H1 (cell line): ENCODE measurements at regions not wholly inside any gene's neighbourhood (a gene's known extent, or its start where the extent isn't known, plus 50 kb on each side); places are given as distances from the start of the nearest gene placed in this dataset.

Source experiments
- CTCF ChIA-PET: fragments of 300-600 bp; sonication (Branson Sonifier 250); formaldehyde crosslinking; loops from one replicate; lab custom pipeline; 2021; ENCODE audit not compliant: partially characterized antibody; lab: Charles Lee
- POLR2A ChIA-PET: fragments of 300-600 bp; sonication (Branson Sonifier 250); formaldehyde crosslinking; loops from one replicate; lab custom pipeline; 2021; ENCODE audit warnings: inconsistent platforms; ENCODE audit not compliant: partially characterized antibody; lab: Charles Lee
- DNase-seq, 2 experiments: peaks; one replicate each; pipeline versions ENCODE4 v3.0.0 to v3.0.0-alpha.2; 2010 to 2022; ENCODE audit warnings: low spot score in 2 of 2, low read depth in 1 of 2, mixed read lengths in 1 of 2
- FAIRE-seq: peaks from 2 replicates; lab custom pipeline; 2011; peaks lifted over from hg19 to GRCh38; lab: Jason Lieb, UNC
- H2AFZ ChIP-seq: 2 replicates; pipeline ENCODE4 v1.8.1; 2012; ENCODE audit warnings: low read length, inconsistent platforms
- H2AK5ac ChIP-seq: 2 replicates; pipeline ENCODE4 v1.6.1; 2013; ENCODE audit warnings: low read depth, low read length
- H2BK120ac ChIP-seq: replicated peaks from 2 replicates; pipeline ENCODE3; 2013; ENCODE audit warnings: low read depth, low read length, inconsistent platforms
- H2BK12ac ChIP-seq: 2 replicates; pipeline ENCODE4 v1.6.1; 2013; ENCODE audit warnings: low read depth, low read length
- H2BK15ac ChIP-seq: 2 replicates; pipeline ENCODE4 v1.6.1; 2013; ENCODE audit warnings: low read length
- H2BK20ac ChIP-seq: 2 replicates; pipeline ENCODE4 v1.6.1; 2013; ENCODE audit warnings: low read length
- H2BK5ac ChIP-seq: 2 replicates; pipeline ENCODE4 v1.6.1; 2013; ENCODE audit warnings: low read depth, low read length
- H3K14ac ChIP-seq: 2 replicates; pipeline ENCODE4 v1.6.1; 2013; ENCODE audit warnings: inconsistent platforms; ENCODE audit not compliant: insufficient read length
- H3K18ac ChIP-seq: 2 replicates; pipeline ENCODE4 v1.6.1; 2013; ENCODE audit warnings: low read length; ENCODE audit errors: extremely low read depth
- H3K23ac ChIP-seq: 2 replicates; pipeline ENCODE4 v1.6.1; 2013; ENCODE audit warnings: inconsistent platforms; ENCODE audit not compliant: insufficient read length
- H3K23me2 ChIP-seq: 2 replicates; pipeline ENCODE4 v1.6.1; 2013; ENCODE audit warnings: low read depth, low read length
- H3K27ac ChIP-seq: 2 replicates; pipeline ENCODE4 v1.6.1; 2011; ENCODE audit warnings: low read depth, low read length, inconsistent platforms
- H3K27me3 ChIP-seq, 4 experiments: replicated peaks in 1 of 4; 1 replicate in 1 of 4; 2 replicates in 3 of 4; pipeline versions ENCODE4 v1.6.1 to v1.8.1; 2011 to 2013; ENCODE audit warnings: low read length in 3 of 4, mild to moderate bottlenecking in 3 of 4, inconsistent platforms in 2 of 4, mixed read lengths in 2 of 4, moderate library complexity in 1 of 4; ENCODE audit not compliant: control insufficient read depth in 3 of 4, insufficient read depth in 3 of 4; ENCODE audit errors: extremely low read depth in 1 of 4
- H3K36me3 ChIP-seq, 4 experiments: 2 replicates each; pipeline versions ENCODE4 v1.6.1 to v1.8.1; 2011 to 2013; ENCODE audit warnings: mild to moderate bottlenecking in 4 of 4, low read length in 3 of 4, moderate library complexity in 2 of 4, control low read depth in 1 of 4, inconsistent platforms in 1 of 4; ENCODE audit not compliant: insufficient read depth in 4 of 4, control insufficient read depth in 2 of 4
- H3K4ac ChIP-seq: replicated peaks from 2 replicates; pipeline ENCODE3; 2013; ENCODE audit warnings: low read length, low read depth, mixed read lengths, inconsistent platforms; ENCODE audit not compliant: insufficient read length
- H3K4me1 ChIP-seq, 4 experiments: replicated peaks in 1 of 4; 1 replicate in 1 of 4; 2 replicates in 3 of 4; pipeline versions ENCODE4 v1.6.1 to v1.8.1; 2011 to 2013; ENCODE audit warnings: low read length in 3 of 4, inconsistent platforms in 2 of 4, mixed read lengths in 1 of 4; ENCODE audit not compliant: insufficient read depth in 4 of 4, control insufficient read depth in 3 of 4
- H3K4me2 ChIP-seq, 2 experiments: 2 replicates each; pipeline versions ENCODE4 v1.6.1 to v1.8.1; 2011 to 2013; ENCODE audit warnings: low read depth in 2 of 2, low read length in 2 of 2, control low read depth in 1 of 2, inconsistent platforms in 1 of 2, mild to moderate bottlenecking in 1 of 2; ENCODE audit not compliant: insufficient read depth in 1 of 2
- H3K4me3 ChIP-seq, 4 experiments: fragments of 200-600, 300-600 bp in 1 of 4; sonication (generic), shearing (Covaris generic), sonication (Bioruptor Twin) in 1 of 4; 2 replicates each; pipeline versions ENCODE4 v1.5.1 to v1.8.1; 2011 to 2016; ENCODE audit warnings: low read length in 4 of 4, low read depth in 3 of 4, control low read depth in 2 of 4, inconsistent platforms in 2 of 4, mild to moderate bottlenecking in 2 of 4, mixed read lengths in 1 of 4, moderate library complexity in 1 of 4; ENCODE audit not compliant: insufficient read depth in 2 of 4; ENCODE audit errors: extremely low read depth in 1 of 4
- H3K56ac ChIP-seq: replicated peaks from 2 replicates; pipeline ENCODE3; 2013; ENCODE audit warnings: low read depth, mild to moderate bottlenecking, mixed read lengths, low read length, inconsistent platforms; ENCODE audit not compliant: insufficient read length
- H3K79me1 ChIP-seq: 2 replicates; pipeline ENCODE4 v1.6.1; 2013; ENCODE audit warnings: low read depth, low read length, control low read depth
- H3K79me2 ChIP-seq, 2 experiments: 2 replicates each; pipeline versions ENCODE4 v1.6.1 to v1.8.1; 2012 to 2013; ENCODE audit warnings: low read length in 2 of 2, mild to moderate bottlenecking in 2 of 2, inconsistent platforms in 1 of 2; ENCODE audit not compliant: insufficient read depth in 2 of 2, control insufficient read depth in 1 of 2
- H3K9ac ChIP-seq, 4 experiments: replicated peaks in 1 of 4; 1 replicate in 1 of 4; 2 replicates in 3 of 4; pipeline versions ENCODE4 v1.6.1 to v1.8.1; 2011 to 2013; ENCODE audit warnings: low read depth in 3 of 4, low read length in 3 of 4, control low read depth in 2 of 4, mild to moderate bottlenecking in 2 of 4, moderate library complexity in 2 of 4, inconsistent platforms in 1 of 4; ENCODE audit errors: extremely low read depth in 1 of 4
- H3K9me3 ChIP-seq, 2 experiments: 2 replicates each; pipeline versions ENCODE4 v1.6.1 to v1.8.1; 2012 to 2013; ENCODE audit warnings: mild to moderate bottlenecking in 2 of 2, moderate library complexity in 2 of 2, control low read depth in 1 of 2, inconsistent platforms in 1 of 2, low read depth in 1 of 2, low read length in 1 of 2, mixed read lengths in 1 of 2; ENCODE audit not compliant: insufficient read depth in 2 of 2
- H4K20me1 ChIP-seq, 2 experiments: replicated peaks in 1 of 2; 2 replicates each; pipeline versions ENCODE3 to v1.8.1; 2011 to 2013; ENCODE audit warnings: inconsistent platforms in 2 of 2, low read length in 2 of 2, mild to moderate bottlenecking in 1 of 2; ENCODE audit not compliant: insufficient read depth in 2 of 2, control insufficient read depth in 1 of 2
- H4K5ac ChIP-seq: 2 replicates; pipeline ENCODE4 v1.6.1; 2013; ENCODE audit warnings: low read length, low read depth, mixed read lengths, inconsistent platforms; ENCODE audit not compliant: insufficient read length
- H4K8ac ChIP-seq: 2 replicates; pipeline ENCODE4 v1.8.0; 2013; ENCODE audit warnings: mild to moderate bottlenecking, moderate library complexity, low read length, inconsistent platforms; ENCODE audit not compliant: insufficient read depth; ENCODE audit errors: extremely low read depth
- H4K91ac ChIP-seq: replicated peaks from 2 replicates; pipeline ENCODE3; 2013; ENCODE audit warnings: low read length, mixed read lengths, inconsistent platforms; ENCODE audit not compliant: insufficient read length
- ATF2 ChIP-seq: IDR thresholded peaks from 2 replicates; pipeline ENCODE4 v1.6.1; 2012; ENCODE audit warnings: low read length, inconsistent platforms
- BCL11A ChIP-seq, 2 experiments: IDR thresholded peaks; one replicate each; pipeline ENCODE4 v1.6.1; 2011; ENCODE audit warnings: low read depth in 2 of 2, low read length in 2 of 2, mild to moderate bottlenecking in 2 of 2
- CBX5 ChIP-seq: fragments of 300-800, 300-1000 bp; sonication (generic); IDR thresholded peaks from 2 replicates; pipeline ENCODE4 v1.7.1; 2016; ENCODE audit warnings: antibody characterized with exemption, low read length, low read depth
- JUN ChIP-seq: IDR thresholded peaks from 2 replicates; pipeline ENCODE4 v1.6.1; 2011; ENCODE audit warnings: low read depth, mild to moderate bottlenecking, improper control_type of control experiment, low read length
- MAFK ChIP-seq: IDR thresholded peaks from 2 replicates; pipeline ENCODE4 v1.6.1; 2012; ENCODE audit warnings: low read depth, mild to moderate bottlenecking, improper control_type of control experiment, low read length
- MAX ChIP-seq: IDR thresholded peaks from 2 replicates; pipeline ENCODE4 v1.6.1; 2012; ENCODE audit warnings: inconsistent platforms
- RFX5 ChIP-seq: IDR thresholded peaks from 2 replicates; pipeline ENCODE4 v1.6.1; 2011; ENCODE audit warnings: low read depth, low read length, improper control_type of control experiment, borderline replicate concordance
- SIRT6 ChIP-seq: IDR thresholded peaks from one replicate; pipeline ENCODE4 v1.7.1; 2012; ENCODE audit warnings: low read length, inconsistent platforms
- TAF1 ChIP-seq: IDR thresholded peaks from 2 replicates; pipeline ENCODE4 v1.6.1; 2011; ENCODE audit warnings: mild to moderate bottlenecking, low read depth, low read length
- WGBS, 2 experiments: shearing (Covaris generic) in 1 of 2; methylation state at CpG; one replicate each; pipeline versions ENCODE4 v1.1.6 to v1.1.7; 2013 to 2015; ENCODE audit warnings: low lambda C conversion rate in 2 of 2, mixed read lengths in 2 of 2, inconsistent platforms in 1 of 2, low coverage in 1 of 2, missing lambda C conversion rate in 1 of 2; ENCODE audit not compliant: insufficient replicate concordance in 2 of 2, insufficient coverage in 1 of 2, insufficient read length in 1 of 2; ENCODE audit errors: extremely low coverage in 1 of 2, missing lambda C conversion rate in 1 of 2; 5-methylcytosine and 5-hydroxymethylcytosine counted together

GRCh38 chr11:50379484-50379883 is 346.8 kb downstream of the OR4C45 start:
- H3K9ac ChIP-seq, result no peak overlapping the region
- H2BK5ac ChIP-seq, result no peak overlapping the region
- no peak overlapping the region for H3K4ac ChIP-seq
- ChIA-PET CTCF (no interaction called here), POLR2A (no interaction called here)
- no peak overlapping the region for H3K4me2 ChIP-seq
- H3K36me3 ChIP-seq, result no peaks in the 10 kb centered on the region
- H4K5ac ChIP-seq, result no peak overlapping the region
- H2AFZ ChIP-seq, result no peak overlapping the region
- TF ChIP-seq SIRT6 (no peak), MAX (no peak), CBX5 (no peak), TAF1 (no peak), JUN (no peak), ATF2 (no peak), MAFK (no peak), BCL11A (IDR thresholded peaks at IDR 0.05; ENCODE audit: low read depth in 2 of 2, low read length in 2 of 2) (no peak), RFX5 (no peak)
- no peak overlapping the region for H3K14ac ChIP-seq
- H3K4me1 ChIP-seq, result no peaks in the 10 kb centered on the region
- no peak for FAIRE-seq
- H4K20me1 ChIP-seq, result no peaks in the 10 kb centered on the region
- H3K79me1 ChIP-seq, result no peaks in the 10 kb centered on the region
- H4K91ac ChIP-seq, result no peak overlapping the region
- H3K79me2 ChIP-seq, result no peaks in the 10 kb centered on the region
- H2AK5ac ChIP-seq, result no peak overlapping the region
- peaks cover 51% of the 10 kb centered on the region in 2 experiments for H3K9me3 ChIP-seq
- H3K18ac ChIP-seq, result no peak overlapping the region
- no peak overlapping the region for H2BK15ac ChIP-seq
- no peaks in the 10 kb centered on the region for H3K23me2 ChIP-seq
- no peak overlapping the region for H2BK12ac ChIP-seq
- H3K27ac ChIP-seq, result no peak overlapping the region
- no peak overlapping the region for H4K8ac ChIP-seq
- no peak overlapping the region for H3K23ac ChIP-seq
- H3K4me3 ChIP-seq, result no peak overlapping the region
- H2BK120ac ChIP-seq, result no peak overlapping the region
- DNase-seq, result no peak
- H3K27me3 ChIP-seq, result no peaks in the 10 kb centered on the region
- H2BK20ac ChIP-seq, result no peak overlapping the region
- 90% methylated on average over 1 of the region's 1 CpG; no CpG with 5 or more reads in 1 of the 2 experiments for WGBS, 2 experiments
- H3K56ac ChIP-seq, result no peak overlapping the region
